SK-N-MC (cell line): ENCODE measurements at regions not wholly inside any gene's neighbourhood (a gene's known extent, or its start where the extent isn't known, plus 50 kb on each side); places are given as distances from the start of the nearest gene placed in this dataset.

Source experiments
- EZH2 ChIP-seq: fragments of 200-600 bp; sonication (generic); IDR thresholded peaks from one replicate; pipeline ENCODE4 v1.6.1; 2017; ENCODE audit warnings: antibody characterized with exemption
- FOXP2 ChIP-seq: optimal IDR thresholded peaks from 2 replicates; pipeline ENCODE3; 2011; ENCODE audit warnings: mild to moderate bottlenecking, moderate library complexity; ENCODE audit not compliant: insufficient read depth; ENCODE audit errors: extremely low read length, control extremely low read depth
- POLR2AphosphoS5 ChIP-seq: IDR thresholded peaks from 2 replicates; pipeline ENCODE4 v1.6.1; 2012; ENCODE audit warnings: mild to moderate bottlenecking, low read depth, low read length, borderline replicate concordance

DNA sequence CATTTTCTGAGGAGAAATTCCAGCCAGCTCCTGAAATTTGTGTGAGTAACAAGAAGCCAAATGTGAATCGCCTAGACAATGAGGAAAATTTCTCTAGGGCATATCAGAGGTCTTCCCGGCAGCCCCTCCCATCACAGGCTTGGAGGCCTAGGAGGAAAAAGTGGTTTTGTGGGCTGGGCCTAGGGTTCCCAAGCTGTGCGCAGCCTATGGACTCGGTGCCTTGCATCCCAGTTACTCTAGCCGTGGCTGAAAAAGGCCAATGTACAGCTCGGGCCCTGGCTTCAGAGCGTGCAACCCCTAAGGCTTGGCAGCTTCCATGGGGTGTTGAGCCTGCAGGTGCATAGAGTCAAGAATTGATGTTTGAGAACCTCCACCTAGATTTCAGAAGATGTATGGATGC lies 556.2 kb upstream of the DSEL start:
- no peak for TF ChIP-seq POLR2AphosphoS5
- TF ChIP-seq EZH2, result no peak
- TF ChIP-seq FOXP2, result no peak
